AG04449 (cell line): ENCODE measurements at regions not wholly inside any gene's neighbourhood (a gene's known extent, or its start where the extent isn't known, plus 50 kb on each side); places are given as distances from the start of the nearest gene placed in this dataset.

ENCODE experiments used
- CTCF ChIA-PET: fragments of 350-600 bp; formaldehyde crosslinking; extraction: SDS; loops from one replicate; lab custom pipeline; 2021; ENCODE audit warnings: antibody characterized with exemption; lab: Yijun Ruan, JAX
- POLR2A ChIA-PET: fragments of 400-600, 350-600 bp; formaldehyde crosslinking; extraction: SDS; loops from one replicate; lab custom pipeline; 2020; ENCODE audit warnings: antibody characterized with exemption, inconsistent platforms; lab: Yijun Ruan, JAX
- DNase-seq: peaks from one replicate; pipeline ENCODE4 v3.0.0-alpha.2; 2010; ENCODE audit warnings: low read depth, low spot score
- H3K4me3 ChIP-seq: 2 replicates; pipeline ENCODE4 v1.5.1; 2011; ENCODE audit warnings: low read depth, mild to moderate bottlenecking, control low read depth, low read length
- CTCF ChIP-seq: IDR thresholded peaks from one replicate; pipeline ENCODE4 v1.5.1; 2011; ENCODE audit warnings: mild to moderate bottlenecking, moderate library complexity, low read length, control low read depth, inconsistent platforms; ENCODE audit not compliant: insufficient read depth; ENCODE audit errors: missing control alignments

GRCh38 chr20:46803123-46804020, 91.3 kb upstream of the EYA2 start:
- no peak for DNase-seq

GRCh38 chr20:46804126-46804525, 90.5 kb upstream of the EYA2 start:
- no peak for TF ChIP-seq CTCF
- ChIA-PET CTCF (no interaction called here), POLR2A (no interaction called here)

More at GRCh38 chr20:46803123-46804020, 91.3 kb upstream of the EYA2 start:
- POLR2A ChIA-PET = no interaction called here
- H3K4me3 ChIP-seq = no peak overlapping the region
- TF ChIP-seq CTCF = no peak
- CTCF ChIA-PET = interaction anchor here (0.6 to 1.6 kb wide), 3 partner anchors 9 to 13 kb away, joined by 3 to 7 read pairs (median 3); no protein-coding TSS in a partner anchor

GRCh38 chr20:46805836-46806235, 88.8 kb upstream of the EYA2 start:
- ChIA-PET POLR2A (no interaction called here), CTCF (interaction anchor here (0.9 kb wide), 1 partner anchor 9 kb away, joined by 3 read pairs; no protein-coding TSS in a partner anchor)
- DNase-seq = no peak
- no peak for TF ChIP-seq CTCF
- no peak overlapping the region for H3K4me3 ChIP-seq

More at GRCh38 chr20:46804126-46804525, 90.5 kb upstream of the EYA2 start:
- no peak for DNase-seq
- H3K4me3 ChIP-seq = no peak overlapping the region

- CTCF ChIA-PET = no interaction called here
- TF ChIP-seq CTCF = no peak
- POLR2A ChIA-PET = no interaction called here
- DNase-seq = no peak
- H3K4me3 ChIP-seq = no peak overlapping the region
These were observed 86.6 kb upstream of the EYA2 start for GRCh38 chr20:46807998-46808397.

- H3K4me3 ChIP-seq = no peak overlapping the region
- DNase-seq = no peak
- POLR2A ChIA-PET = no interaction called here
- TF ChIP-seq CTCF = no peak
- CTCF ChIA-PET = no interaction called here
These were observed 86.1 kb upstream of the EYA2 start for GRCh38 chr20:46808565-46808964.

- ChIA-PET POLR2A (no interaction called here), CTCF (interaction anchor here (0.6 kb wide), 1 partner anchor 409 kb away, joined by 3 read pairs; no protein-coding TSS in a partner anchor)
- DNase-seq = no peak
- no peak for TF ChIP-seq CTCF
- no peak overlapping the region for H3K4me3 ChIP-seq
These were observed 84.8 kb upstream of the EYA2 start for GRCh38 chr20:46809706-46810360.
